NCI-H748 (cell line): ENCODE measurements at regions not wholly inside any gene's neighbourhood (a gene's known extent, or its start where the extent isn't known, plus 50 kb on each side); places are given as distances from the start of the nearest gene placed in this dataset.
A peak's percentile ranks its signal among the peaks of the same experiment; 100 is the strongest.

Source experiments
- DNase-seq: peaks from one replicate; lab custom pipeline; 2025; ENCODE audit not compliant: unreplicated experiment; lab: John Stamatoyannopoulos, UW

DNA sequence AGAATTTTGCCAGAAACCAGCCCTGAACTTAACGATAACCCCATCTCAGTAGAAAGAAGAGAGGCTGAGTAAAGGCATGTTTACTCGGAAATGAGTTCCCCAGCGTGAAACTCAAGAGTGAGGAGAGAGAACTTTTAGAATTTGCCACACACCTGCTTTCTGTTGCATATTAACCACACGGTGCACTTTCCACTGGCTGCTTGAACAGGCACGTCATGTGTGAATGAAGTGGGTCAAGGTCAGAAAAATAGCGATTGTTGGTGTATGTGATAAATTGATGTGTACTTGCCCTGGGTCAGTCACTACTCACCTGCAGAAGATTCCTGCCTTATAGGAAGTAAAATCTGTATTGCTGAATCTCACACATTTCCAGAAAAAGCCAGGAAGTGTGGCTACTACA is 395.7 kb downstream of the TRIML1 start:
- no peak for DNase-seq

DNA sequence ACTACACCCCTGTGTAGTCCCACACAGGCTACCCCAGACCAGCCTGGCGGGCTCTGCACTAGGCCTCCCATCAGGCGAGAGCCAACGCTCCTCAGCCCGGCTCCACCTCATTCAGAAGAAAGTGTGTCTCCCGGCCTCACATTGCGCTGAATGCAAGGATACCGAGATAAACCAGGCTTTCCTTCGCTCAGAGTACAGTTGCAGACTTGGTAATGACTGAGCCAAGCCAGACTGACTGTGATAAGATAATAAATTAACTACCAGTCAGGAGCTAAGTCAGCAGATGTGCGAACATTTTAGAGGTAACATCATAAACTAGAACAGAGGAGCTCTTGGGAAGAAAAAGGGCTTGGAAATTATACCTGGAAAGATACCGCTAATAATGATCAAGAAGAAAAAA is 397.6 kb downstream of the TRIML1 start:
- DNase-seq, result no peak

DNA sequence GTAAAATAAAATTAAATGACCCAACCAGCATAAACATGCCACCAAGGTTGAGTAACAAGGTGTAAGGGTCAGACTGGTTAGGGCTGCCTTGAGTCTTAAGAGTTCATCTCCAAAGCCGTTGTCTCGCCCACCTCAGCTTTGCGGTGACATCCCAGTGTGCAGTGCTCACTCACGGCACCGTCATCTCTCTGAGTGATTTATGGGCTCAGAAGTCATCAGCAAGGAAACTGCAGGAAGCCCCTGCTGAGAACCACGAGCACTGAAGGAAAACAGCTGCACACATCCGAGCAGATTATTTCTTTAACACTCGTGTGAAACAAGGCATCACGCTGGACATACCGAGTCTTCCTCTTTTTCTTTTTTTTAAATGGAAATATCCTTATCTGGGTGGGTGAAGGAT is 411.1 kb downstream of the TRIML1 start:
- peak; percentile 0 for DNase-seq

- no peak for DNase-seq
Observed at GRCh38 chr4:188551156-188551555, 411.9 kb downstream of the TRIML1 start.

DNA sequence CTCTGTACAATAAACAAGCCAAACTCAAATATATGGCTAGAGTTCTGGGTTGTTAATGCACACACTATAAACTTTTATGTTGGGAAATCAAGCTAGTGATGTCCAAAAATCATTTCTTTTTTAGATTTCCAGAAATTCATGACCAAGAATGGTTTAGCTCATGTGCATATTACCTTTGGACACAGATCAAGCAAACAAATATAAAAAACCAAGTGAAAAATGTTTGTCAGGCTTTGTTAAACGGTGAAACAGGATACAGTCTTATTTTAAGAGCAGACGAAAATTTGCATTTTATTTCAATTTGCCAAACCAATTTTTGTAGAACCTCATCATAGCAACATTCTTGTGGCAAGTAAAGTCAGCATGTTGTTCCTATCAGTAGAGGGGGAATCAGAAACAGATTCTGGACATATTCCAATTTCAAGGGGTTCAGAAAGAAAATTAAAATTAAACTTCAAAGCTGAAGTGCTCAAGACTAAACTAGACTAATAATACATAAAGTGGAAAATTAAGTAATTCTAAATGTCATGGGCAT is 413.6 kb downstream of the TRIML1 start:
- no peak for DNase-seq

GRCh38 chr4:188554413-188554812 is 415.2 kb downstream of the TRIML1 start:
- DNase-seq, result peak; percentile 0

DNA sequence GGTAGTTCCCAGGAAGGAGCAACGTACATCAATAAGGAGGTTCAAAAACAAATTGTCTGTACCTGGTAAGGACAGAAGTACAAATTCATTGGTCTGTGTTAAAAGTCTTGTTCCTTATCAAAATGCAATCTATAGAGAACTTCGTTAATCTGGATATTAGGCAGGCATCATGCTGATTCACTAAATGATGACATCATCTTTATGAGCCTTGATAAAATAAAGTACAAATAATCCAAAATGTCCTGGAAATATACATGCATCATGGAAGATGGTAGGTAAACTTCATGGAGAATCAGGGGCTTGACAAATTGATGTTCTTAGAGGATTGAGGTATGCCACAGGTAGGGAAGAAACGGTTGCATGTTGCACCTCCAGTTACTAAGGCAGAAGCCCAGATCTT is 433.9 kb downstream of the TRIML1 start:
- DNase-seq, result no peak

DNA sequence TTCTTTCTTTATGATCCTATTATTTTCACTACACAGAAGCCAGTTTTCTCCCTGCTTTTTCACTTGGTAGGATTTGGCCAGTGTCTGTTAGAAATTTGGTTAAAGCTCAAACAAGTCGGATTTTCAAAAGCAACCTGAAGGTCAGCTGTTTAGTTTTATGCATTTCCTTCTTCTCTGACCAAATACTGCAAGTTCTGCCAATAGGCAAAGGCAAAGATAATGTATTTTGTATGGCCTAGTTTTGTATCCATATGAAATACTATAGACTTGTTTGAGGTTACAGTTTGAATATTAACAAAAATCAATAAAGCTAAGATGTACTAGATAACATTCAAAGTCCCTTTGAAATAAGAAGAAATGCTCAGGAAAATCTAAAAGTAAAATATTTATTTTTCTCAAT is 439.4 kb downstream of the TRIML1 start:
- no peak for DNase-seq

DNA sequence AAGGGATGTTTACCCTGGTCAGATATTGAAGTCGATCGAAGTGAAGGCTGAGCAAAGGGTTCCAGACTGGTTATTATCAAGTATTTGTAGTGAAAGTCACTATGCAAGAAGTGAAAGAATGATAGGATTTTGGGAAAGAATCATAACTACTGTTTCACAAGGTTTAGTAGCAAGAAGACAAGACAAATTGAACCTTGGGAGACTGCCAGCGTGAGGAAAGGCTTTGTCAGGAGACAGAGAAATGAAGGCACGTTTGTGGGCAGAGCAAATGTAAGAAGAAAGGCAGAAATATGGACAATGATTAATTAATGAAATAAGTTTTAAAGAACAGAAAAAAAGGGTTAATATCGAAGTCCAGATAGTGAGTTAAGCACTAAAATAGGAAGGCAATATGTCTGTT is 456.8 kb downstream of the TRIML1 start:
- no peak for DNase-seq

DNA sequence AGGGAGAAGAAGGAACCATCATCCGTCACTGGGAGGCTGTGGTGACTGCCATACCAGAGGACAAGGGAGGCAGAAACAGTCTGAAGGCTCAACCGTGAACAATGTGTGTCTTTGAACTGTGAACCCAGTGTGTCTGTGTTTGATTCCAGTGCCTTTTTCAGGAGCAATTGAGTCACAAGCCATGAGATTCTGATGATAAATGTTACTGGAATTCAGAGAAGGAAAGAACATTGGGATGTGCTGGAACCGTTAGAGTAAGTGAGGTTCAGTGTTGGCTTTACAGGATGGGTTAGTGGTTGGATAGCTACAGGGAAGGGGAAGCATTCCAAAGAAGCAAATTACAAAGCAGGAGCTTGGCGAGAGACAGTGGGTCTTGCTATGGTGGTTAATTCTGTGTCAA is 464.4 kb downstream of the TRIML1 start:
- no peak for DNase-seq

GRCh38 chr4:188606635-188607034 is 467.4 kb downstream of the TRIML1 start:
- no peak for DNase-seq

GRCh38 chr4:188611143-188611542 is 471.9 kb downstream of the TRIML1 start:
- no peak for DNase-seq

DNA sequence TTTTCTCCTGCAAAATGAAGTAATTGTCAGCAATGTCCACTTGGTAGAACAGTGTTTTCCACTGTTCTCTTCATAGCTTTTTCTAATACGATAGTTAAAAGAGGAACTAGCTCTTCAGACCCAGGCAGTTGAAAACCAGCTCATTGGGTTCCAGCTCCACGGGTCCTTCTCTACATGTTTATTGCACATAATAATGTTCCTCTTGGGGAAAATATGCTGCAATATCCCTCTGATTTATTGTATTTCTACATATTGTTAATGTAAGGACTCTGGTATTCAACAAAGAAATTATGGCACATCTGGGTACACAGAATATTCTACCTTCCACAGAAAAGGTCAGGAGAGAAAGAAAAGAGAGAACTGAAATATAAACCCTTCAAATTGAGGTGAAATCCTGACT is 473.4 kb downstream of the TRIML1 start:
- no peak for DNase-seq

- no peak for DNase-seq
Observed at GRCh38 chr4:188613976-188614375, 474.7 kb downstream of the TRIML1 start.

- DNase-seq, result no peak
Observed at GRCh38 chr4:188619456-188620149, 480.4 kb downstream of the TRIML1 start.

DNA sequence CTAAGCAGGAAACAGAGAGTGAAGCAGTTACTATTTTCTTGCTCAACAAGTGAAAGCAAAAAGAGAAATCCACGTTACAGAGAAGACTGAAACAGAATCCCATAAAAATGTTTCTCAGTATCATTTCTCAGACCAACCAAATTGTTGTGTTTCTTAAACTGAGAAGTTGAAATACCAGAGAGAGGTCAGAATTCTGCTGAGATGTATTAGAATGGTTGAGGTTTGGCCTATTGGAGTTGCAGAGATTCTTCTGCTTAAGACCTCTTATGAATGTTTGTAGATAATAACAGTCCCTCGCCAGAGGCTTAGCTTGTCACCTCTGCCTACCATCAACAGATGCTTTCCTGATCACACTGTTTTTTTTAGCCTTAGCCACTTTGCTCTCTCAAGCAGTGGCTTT is 481.4 kb downstream of the TRIML1 start:
- DNase-seq, result no peak

GRCh38 chr4:188623314-188623854 is 484.1 kb downstream of the TRIML1 start:
- DNase-seq, result no peak

- peak; percentile 62 for DNase-seq
Observed at GRCh38 chr4:188624370-188624769, 485.1 kb downstream of the TRIML1 start.

- DNase-seq, result no peak
Observed at GRCh38 chr4:188627892-188628291, 488.7 kb downstream of the TRIML1 start.

- DNase-seq, result no peak
Observed at GRCh38 chr4:188639479-188640100, 500.3 kb downstream of the TRIML1 start.

DNA sequence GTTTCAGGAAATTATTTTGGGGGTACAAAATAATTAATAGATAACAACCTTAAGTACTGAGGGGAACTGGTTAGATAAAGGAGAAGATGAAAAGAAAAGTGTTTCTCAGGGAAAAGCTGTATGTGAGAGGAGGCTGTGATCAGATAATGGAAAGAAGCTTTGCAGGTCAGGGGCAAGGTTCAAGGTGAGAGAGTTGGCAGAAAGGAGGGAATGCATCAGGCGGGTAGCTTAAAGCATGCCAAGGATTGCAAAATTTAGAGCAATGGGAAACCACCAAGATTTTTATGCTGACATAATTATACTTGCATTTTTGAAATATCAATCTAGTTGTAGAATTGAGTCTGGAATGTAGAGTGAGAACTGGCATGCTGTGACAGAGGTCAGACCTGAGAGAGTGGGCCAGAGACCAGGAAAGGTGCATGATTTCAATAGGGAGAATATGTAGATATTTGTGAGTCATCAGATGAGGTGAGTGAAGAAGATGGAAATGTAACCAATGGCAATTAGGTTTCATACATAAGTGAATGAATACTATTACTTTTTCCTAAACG is 508.7 kb downstream of the TRIML1 start:
- DNase-seq, result no peak

- no peak for DNase-seq
Observed at GRCh38 chr4:188649635-188650034, 510.4 kb downstream of the TRIML1 start.
